MCF 10A (cell line): ENCODE measurements at regions not wholly inside any gene's neighbourhood (a gene's known extent, or its start where the extent isn't known, plus 50 kb on each side); places are given as distances from the start of the nearest gene placed in this dataset.

ENCODE experiments used
- BruUV-seq: library from RNA; stranded (reverse); fragments of 400-500 nt; replicated peaks from 2 replicates; lab custom pipeline; 2021; lab: Mats Ljungman, UMichigan
- CTCF ChIA-PET: fragments of 300-600 bp; sonication (Branson Sonifier 250); formaldehyde crosslinking; extraction: SDS; loops from one replicate; lab custom pipeline; 2021; ENCODE audit warnings: antibody characterized with exemption, inconsistent platforms; lab: Yijun Ruan, JAX
- POLR2A ChIA-PET: fragments of 300-600, 350-650 bp; sonication (Branson Sonifier 250); formaldehyde crosslinking; extraction: SDS; loops from one replicate; lab custom pipeline; 2020; ENCODE audit warnings: antibody characterized with exemption, inconsistent platforms; lab: Yijun Ruan, JAX
- DNase-seq: peaks from one replicate; pipeline ENCODE4 v3.0.0-alpha.2; 2018; ENCODE audit not compliant: unreplicated experiment
- H3K27ac Mint-ChIP-seq: one replicate; pipeline ENCODE4 v1.8.0; 2022; ENCODE audit warnings: mild to moderate bottlenecking, low read depth, mixed read lengths; ENCODE audit not compliant: unreplicated experiment
- H3K27me3 Mint-ChIP-seq: one replicate; pipeline ENCODE4 v1.8.0; 2022; ENCODE audit warnings: mixed read lengths; ENCODE audit not compliant: insufficient read depth, unreplicated experiment
- H3K36me3 Mint-ChIP-seq: one replicate; pipeline ENCODE4 v1.8.0; 2022; ENCODE audit warnings: mild to moderate bottlenecking, moderate library complexity, mixed read lengths; ENCODE audit not compliant: insufficient read depth, unreplicated experiment
- H3K4me1 Mint-ChIP-seq: one replicate; pipeline ENCODE4 v1.8.0; 2022; ENCODE audit warnings: mixed read lengths; ENCODE audit not compliant: insufficient read depth, unreplicated experiment
- H3K4me3 Mint-ChIP-seq: one replicate; pipeline ENCODE4 v1.8.0; 2022; ENCODE audit warnings: mild to moderate bottlenecking, moderate library complexity, mixed read lengths; ENCODE audit not compliant: unreplicated experiment
- H3K9me3 Mint-ChIP-seq: one replicate; pipeline ENCODE4 v1.8.0; 2022; ENCODE audit warnings: mixed read lengths; ENCODE audit not compliant: unreplicated experiment
- intact Hi-C: fragments of 100-400 bp; cut with micrococcal nuclease; formaldehyde crosslinking; loops from 2 replicates; pipeline ENCODE4 v1.14.1; 2022
- TF ChIP-seq, protein P1 (sequence below): fragments of 200-600 bp; IDR thresholded peaks from one replicate; pipeline ENCODE4 v1.8.0; 2022; ENCODE audit warnings: antibody characterized with exemption, mild to moderate bottlenecking; ENCODE audit not compliant: unreplicated experiment

DNA sequence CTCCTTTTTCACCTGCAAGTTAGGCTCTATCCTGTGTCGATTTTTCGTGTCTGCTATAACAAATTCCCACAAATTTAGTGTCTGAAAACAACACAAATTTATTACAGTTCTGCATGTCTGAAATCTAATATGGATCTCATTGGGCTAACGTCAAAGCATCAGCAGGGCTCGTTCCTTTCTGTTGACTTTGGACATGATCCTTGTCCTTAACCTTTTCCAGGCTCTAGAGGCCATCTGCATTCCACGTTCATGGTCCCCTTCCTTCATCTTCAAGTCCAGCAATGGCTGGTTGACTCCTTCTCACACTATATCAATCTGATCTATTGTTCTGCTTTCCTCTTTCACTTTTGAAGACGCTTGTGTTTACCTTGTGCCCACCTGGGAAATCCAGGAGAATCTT is 165.7 kb upstream of the RARB start:
- DNase-seq, result no peak
- CTCF ChIA-PET, result no interaction called here
- Mint-ChIP-seq H3K27me3 (peaks cover 23% of the 10 kb centered on the region), H3K9me3 (peaks cover 12% of the 10 kb centered on the region), H3K36me3 (no peaks in the 10 kb centered on the region), H3K4me3 (no peak overlapping the region), H3K27ac (no peak overlapping the region), H3K4me1 (peaks cover 7% of the 10 kb centered on the region)
- TF ChIP-seq, protein P1, sequence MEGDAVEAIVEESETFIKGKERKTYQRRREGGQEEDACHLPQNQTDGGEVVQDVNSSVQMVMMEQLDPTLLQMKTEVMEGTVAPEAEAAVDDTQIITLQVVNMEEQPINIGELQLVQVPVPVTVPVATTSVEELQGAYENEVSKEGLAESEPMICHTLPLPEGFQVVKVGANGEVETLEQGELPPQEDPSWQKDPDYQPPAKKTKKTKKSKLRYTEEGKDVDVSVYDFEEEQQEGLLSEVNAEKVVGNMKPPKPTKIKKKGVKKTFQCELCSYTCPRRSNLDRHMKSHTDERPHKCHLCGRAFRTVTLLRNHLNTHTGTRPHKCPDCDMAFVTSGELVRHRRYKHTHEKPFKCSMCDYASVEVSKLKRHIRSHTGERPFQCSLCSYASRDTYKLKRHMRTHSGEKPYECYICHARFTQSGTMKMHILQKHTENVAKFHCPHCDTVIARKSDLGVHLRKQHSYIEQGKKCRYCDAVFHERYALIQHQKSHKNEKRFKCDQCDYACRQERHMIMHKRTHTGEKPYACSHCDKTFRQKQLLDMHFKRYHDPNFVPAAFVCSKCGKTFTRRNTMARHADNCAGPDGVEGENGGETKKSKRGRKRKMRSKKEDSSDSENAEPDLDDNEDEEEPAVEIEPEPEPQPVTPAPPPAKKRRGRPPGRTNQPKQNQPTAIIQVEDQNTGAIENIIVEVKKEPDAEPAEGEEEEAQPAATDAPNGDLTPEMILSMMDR, result no peak
- POLR2A ChIA-PET, result no interaction called here
- no TSS peak for BruUV-seq
- intact Hi-C loops, result no loop called here

DNA sequence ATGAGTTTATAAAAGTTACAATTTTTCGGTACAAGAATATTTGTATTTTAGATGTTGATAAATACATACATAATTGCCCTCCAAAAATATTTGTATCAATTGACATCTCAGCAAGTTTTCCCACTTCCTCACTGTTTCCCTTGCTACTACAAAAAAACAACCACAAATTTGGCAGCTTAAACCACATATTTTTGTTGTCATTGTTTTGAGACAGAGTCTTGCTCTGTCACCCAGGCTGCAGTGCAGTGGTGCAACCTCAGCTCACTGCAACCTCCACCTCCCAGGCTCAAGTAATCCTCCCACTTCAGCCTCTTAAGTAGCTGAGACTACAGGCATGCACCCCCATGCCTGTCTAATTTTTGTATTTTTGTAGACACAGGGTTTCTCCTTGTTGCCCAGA is 162.8 kb upstream of the RARB start:
- BruUV-seq, result no TSS peak
- TF ChIP-seq, protein P1, result no peak
- ChIA-PET CTCF (no interaction called here), POLR2A (no interaction called here)
- intact Hi-C loops, result no loop called here
- peaks cover 7% of the 10 kb centered on the region for H3K4me1 Mint-ChIP-seq
- no peak for DNase-seq
- H3K9me3 Mint-ChIP-seq, result peaks cover 12% of the 10 kb centered on the region
- H3K36me3 Mint-ChIP-seq, result no peaks in the 10 kb centered on the region
- no peak overlapping the region for H3K4me3 Mint-ChIP-seq
- no peak overlapping the region for H3K27ac Mint-ChIP-seq
- peaks cover 12% of the 10 kb centered on the region for H3K27me3 Mint-ChIP-seq

DNA sequence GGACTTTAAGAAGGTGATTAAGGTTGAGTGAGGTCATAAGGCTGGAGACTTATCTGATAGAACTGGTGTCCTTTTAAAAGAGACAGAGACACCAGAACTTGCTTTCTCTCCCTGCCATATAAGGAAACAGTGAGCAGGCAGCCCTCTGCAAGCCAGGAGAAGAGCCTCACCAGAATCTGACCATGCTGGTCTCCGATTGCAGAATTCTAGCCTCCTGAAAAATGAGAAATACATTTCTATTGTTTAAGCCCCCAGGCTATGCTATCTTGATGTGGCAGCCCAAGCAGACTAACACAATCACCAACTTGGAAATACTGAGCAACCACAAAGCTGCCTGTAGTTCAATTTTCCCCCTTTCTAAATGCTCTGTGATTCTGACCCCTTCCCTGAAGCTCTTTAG is 161.4 kb upstream of the RARB start:
- Mint-ChIP-seq H3K4me1 (peaks cover 7% of the 10 kb centered on the region), H3K27ac (no peak overlapping the region), H3K9me3 (peaks cover 9% of the 10 kb centered on the region), H3K36me3 (no peaks in the 10 kb centered on the region), H3K27me3 (peaks cover 7% of the 10 kb centered on the region), H3K4me3 (no peak overlapping the region)
- TF ChIP-seq, protein P1, result no peak
- intact Hi-C loops, result no loop called here
- ChIA-PET POLR2A (no interaction called here), CTCF (interaction anchor here (0.5 kb wide), 1 partner anchor 353 kb away, joined by 3 read pairs; no protein-coding TSS in a partner anchor)
- no TSS peak for BruUV-seq
- DNase-seq, result no peak

DNA sequence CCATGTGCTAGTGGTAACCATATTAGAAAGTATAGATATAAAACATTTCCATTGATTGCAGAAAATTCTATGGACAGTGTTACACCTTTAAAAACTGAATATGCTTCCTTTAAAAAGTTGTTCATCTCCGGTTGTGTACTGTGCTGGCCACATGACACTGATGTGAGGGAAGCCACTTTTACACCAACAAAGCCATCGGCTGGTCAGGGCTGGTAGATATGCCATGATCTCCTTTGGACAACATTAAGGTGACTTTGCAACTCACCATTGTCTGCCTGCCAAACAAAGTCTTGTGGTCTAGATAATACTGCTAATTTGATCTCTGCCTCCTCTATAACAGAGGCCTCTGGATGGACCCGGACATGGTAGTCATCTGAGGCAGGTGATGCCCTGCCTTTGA is 156.0 kb upstream of the RARB start:
- no peaks in the 10 kb centered on the region for H3K36me3 Mint-ChIP-seq
- CTCF ChIA-PET, result no interaction called here
- TF ChIP-seq, protein P1, result no peak

More for the DNA sequence above, 156.0 kb upstream of the RARB start:
- no peak overlapping the region for H3K4me3 Mint-ChIP-seq
- no peaks in the 10 kb centered on the region for H3K9me3 Mint-ChIP-seq
- intact Hi-C loops, result no loop called here
- no peak overlapping the region for H3K27ac Mint-ChIP-seq
- BruUV-seq, result no TSS peak
- POLR2A ChIA-PET, result interaction anchor here (0.7 kb wide), 1 partner anchor 164 kb away, joined by 3 read pairs; no protein-coding TSS in a partner anchor
- H3K27me3 Mint-ChIP-seq, result no peaks in the 10 kb centered on the region
- H3K4me1 Mint-ChIP-seq, result no peaks in the 10 kb centered on the region
- no peak for DNase-seq
